ENCODE measurements at regions not wholly inside any gene's neighbourhood (a gene's known extent, or its start where the extent isn't known, plus 50 kb on each side); places are given as distances from the start of the nearest gene placed in this dataset.

DNA sequence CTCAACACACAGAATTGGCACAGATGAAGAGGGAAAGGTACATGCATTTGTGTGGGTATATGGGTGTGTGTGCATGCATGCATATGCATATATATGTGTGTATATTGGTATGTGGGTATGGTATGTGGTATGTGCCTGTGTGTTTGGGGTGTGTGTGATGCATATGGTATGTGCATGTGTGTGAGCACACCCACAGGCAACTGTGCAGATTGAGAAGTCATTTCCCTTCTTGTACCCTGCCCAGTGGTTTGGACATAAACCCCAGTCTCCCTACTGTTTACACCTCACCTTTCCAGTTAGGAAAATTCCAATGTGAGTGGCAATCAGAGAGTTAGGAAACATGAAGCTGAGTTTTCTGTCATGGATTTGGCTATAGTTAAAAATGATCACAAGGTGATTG, 178.0 kb downstream of the NXNL2 start:
- no peak for TF ChIP-seq POLR2A (IDR thresholded peaks at IDR 0.05)
- TF ChIP-seq, protein P1, sequence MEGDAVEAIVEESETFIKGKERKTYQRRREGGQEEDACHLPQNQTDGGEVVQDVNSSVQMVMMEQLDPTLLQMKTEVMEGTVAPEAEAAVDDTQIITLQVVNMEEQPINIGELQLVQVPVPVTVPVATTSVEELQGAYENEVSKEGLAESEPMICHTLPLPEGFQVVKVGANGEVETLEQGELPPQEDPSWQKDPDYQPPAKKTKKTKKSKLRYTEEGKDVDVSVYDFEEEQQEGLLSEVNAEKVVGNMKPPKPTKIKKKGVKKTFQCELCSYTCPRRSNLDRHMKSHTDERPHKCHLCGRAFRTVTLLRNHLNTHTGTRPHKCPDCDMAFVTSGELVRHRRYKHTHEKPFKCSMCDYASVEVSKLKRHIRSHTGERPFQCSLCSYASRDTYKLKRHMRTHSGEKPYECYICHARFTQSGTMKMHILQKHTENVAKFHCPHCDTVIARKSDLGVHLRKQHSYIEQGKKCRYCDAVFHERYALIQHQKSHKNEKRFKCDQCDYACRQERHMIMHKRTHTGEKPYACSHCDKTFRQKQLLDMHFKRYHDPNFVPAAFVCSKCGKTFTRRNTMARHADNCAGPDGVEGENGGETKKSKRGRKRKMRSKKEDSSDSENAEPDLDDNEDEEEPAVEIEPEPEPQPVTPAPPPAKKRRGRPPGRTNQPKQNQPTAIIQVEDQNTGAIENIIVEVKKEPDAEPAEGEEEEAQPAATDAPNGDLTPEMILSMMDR (IDR thresholded peaks at IDR 0.05), result no peak
- TF ChIP-seq POLR2AphosphoS5 (IDR thresholded peaks at IDR 0.05), result no peak

All from gastroesophageal sphincter (tissue), 3 donors.